ENCODE measurements at regions not wholly inside any gene's neighbourhood (a gene's known extent, or its start where the extent isn't known, plus 50 kb on each side); places are given as distances from the start of the nearest gene placed in this dataset.

DNA sequence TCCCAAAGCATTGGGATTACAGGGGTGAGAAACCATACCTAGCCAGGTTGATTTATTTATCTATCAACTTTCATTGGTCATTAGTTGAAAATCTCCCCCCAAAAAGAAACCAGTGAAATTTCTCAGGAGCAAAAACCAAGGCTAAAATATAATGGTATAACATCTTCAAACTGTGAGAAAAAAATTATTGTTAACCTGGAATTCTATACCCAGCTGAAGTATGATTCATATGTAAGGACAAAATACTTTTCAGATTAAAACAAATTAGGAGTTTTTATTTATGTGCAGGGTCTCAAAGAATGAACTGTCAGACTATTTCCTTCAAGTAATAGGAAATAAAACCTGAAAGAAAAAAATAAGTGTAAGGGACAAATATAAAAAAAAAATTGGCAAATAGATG, 1053.9 kb downstream of the UQCRFS1 start:
- ChIA-PET POLR2A (no interaction called here), CTCF (no interaction called here)
- no peak for DNase-seq (ENCODE audit: extremely low spot score)
- TF ChIP-seq FOXK2 (IDR thresholded peaks at IDR 0.05): no peak
- no peak for TF ChIP-seq FOXM1 (IDR thresholded peaks at IDR 0.05; ENCODE audit: borderline replicate concordance)
- TF ChIP-seq, protein P1, sequence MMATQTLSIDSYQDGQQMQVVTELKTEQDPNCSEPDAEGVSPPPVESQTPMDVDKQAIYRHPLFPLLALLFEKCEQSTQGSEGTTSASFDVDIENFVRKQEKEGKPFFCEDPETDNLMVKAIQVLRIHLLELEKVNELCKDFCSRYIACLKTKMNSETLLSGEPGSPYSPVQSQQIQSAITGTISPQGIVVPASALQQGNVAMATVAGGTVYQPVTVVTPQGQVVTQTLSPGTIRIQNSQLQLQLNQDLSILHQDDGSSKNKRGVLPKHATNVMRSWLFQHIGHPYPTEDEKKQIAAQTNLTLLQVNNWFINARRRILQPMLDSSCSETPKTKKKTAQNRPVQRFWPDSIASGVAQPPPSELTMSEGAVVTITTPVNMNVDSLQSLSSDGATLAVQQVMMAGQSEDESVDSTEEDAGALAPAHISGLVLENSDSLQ (IDR thresholded peaks at IDR 0.05): no peak
- no peak for TF ChIP-seq BHLHE40 (IDR thresholded peaks at IDR 0.05; ENCODE audit: borderline replicate concordance)
- no peak for TF ChIP-seq FOXA1 (IDR thresholded peaks at IDR 0.05)
- no peak for TF ChIP-seq ELF4 (IDR thresholded peaks at IDR 0.05)

DNA sequence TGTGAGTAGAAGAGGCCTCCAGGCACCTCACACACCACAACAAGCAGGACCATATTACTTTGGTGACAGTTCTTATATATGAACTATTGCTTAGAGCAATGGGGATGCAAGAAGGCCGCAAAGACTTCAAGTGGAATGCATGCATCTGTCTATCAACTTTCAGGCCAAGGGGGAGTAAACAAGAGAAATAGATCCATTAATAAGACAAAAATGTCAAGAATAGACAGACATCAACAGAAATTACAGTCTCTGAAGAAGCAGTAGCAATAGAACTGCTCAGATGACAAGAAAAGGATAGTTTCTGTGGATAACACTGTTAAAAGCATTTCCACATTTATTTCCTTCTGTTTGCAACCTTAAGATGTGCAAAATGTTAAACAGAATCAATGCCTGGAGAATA, 1057.7 kb downstream of the UQCRFS1 start:
- TF ChIP-seq LEF1 (IDR thresholded peaks at IDR 0.05; ENCODE audit: borderline replicate concordance) (no peak), SP1 (IDR thresholded peaks at IDR 0.05) (no peak), BHLHE40 (IDR thresholded peaks at IDR 0.05; ENCODE audit: borderline replicate concordance) (no peak), FOXM1 (IDR thresholded peaks at IDR 0.05; ENCODE audit: borderline replicate concordance) (no peak), HDGF (IDR thresholded peaks at IDR 0.05; ENCODE audit: borderline replicate concordance) (no peak), FOXA1 (IDR thresholded peaks at IDR 0.05) (no peak), FOXK2 (IDR thresholded peaks at IDR 0.05) (no peak), ZNF384 (IDR thresholded peaks at IDR 0.05) (no peak), ELF4 (IDR thresholded peaks at IDR 0.05) (no peak), NFRKB (IDR thresholded peaks at IDR 0.05) (no peak), TARDBP (IDR thresholded peaks at IDR 0.05) (no peak), ARNT (IDR thresholded peaks at IDR 0.05) (no peak), L3MBTL2 (conservative IDR thresholded peaks at IDR 0.05) (no peak), CTBP1 (IDR thresholded peaks at IDR 0.05; ENCODE audit: borderline replicate concordance) (no peak), SUZ12 (IDR thresholded peaks at IDR 0.05) (no peak)
- TF ChIP-seq, protein P1 (IDR thresholded peaks at IDR 0.05): no peak
- DNase-seq (ENCODE audit: extremely low spot score): no peak
- POLR2A ChIA-PET: no interaction called here
- CTCF ChIA-PET: no interaction called here

DNA sequence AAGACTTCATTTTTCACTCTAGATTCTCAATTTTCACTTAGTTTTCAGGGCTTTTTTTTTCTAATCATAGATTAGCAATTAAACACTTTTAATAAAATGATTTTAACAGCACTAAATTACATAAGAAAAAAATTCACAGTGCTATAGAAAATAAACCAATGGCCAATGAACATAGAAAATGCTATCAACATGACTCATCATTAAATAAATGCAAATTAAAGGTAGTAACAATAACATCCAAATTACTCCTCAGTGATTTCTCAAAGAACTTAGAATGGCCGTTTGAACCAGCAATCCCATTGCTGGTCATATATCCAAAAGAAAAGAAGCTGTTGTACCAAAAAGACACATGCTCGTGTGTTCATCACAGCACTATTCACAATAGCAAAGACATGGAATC, 1058.9 kb downstream of the UQCRFS1 start:
- no peak for DNase-seq (ENCODE audit: extremely low spot score)

DNA sequence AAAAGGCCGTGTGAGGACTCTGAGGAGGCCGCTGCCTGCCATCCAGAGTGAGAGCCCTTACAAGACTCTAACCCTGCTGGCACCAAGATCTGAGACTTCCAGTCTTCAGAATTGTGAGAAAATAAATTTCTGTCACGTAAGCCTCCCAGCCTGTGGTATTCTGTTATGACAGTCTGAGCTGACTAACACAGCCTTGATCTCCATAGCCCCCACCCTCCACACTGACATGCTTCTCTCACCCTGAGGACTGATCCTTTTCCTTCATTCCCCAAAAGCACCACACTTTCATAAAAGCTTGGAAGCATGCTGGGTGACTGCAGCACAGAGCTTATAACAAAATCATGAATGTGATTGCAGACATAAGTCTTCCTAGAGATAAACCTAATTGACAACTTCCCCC, 1059.8 kb downstream of the UQCRFS1 start:
- DNase-seq (ENCODE audit: extremely low spot score): no peak
- TF ChIP-seq TARDBP (IDR thresholded peaks at IDR 0.05): no peak
- CTCF ChIA-PET: no interaction called here
- POLR2A ChIA-PET: no interaction called here

More for the DNA sequence above, 1058.9 kb downstream of the UQCRFS1 start:
- ChIA-PET CTCF (no interaction called here), POLR2A (no interaction called here)
- TF ChIP-seq L3MBTL2 (conservative IDR thresholded peaks at IDR 0.05) (no peak), NFRKB (IDR thresholded peaks at IDR 0.05) (no peak), SP1 (IDR thresholded peaks at IDR 0.05) (no peak)

DNA sequence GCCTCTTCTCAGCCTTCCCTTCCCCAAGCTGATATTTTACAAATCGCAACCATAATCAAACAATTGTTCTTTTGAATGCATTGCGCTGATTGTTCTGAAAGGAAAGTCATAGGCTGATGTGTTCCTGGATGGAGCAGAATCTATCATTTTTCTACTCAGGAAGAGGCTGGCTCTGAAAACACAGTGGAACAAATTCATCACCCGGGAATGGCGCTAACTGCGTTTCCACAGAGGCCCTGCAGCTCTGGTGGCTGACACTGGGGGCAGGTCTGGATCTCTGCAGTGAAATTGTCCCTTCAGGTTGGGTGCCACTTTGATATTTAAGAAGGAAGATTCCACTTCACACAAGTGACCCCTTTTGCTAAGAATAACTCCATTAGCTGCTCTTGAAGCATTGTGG, 1060.8 kb downstream of the UQCRFS1 start:
- no peak for TF ChIP-seq NFRKB (IDR thresholded peaks at IDR 0.05)
- no peak for TF ChIP-seq ARNT (IDR thresholded peaks at IDR 0.05)
- TF ChIP-seq SUZ12 (IDR thresholded peaks at IDR 0.05): no peak
- TF ChIP-seq BHLHE40 (IDR thresholded peaks at IDR 0.05; ENCODE audit: borderline replicate concordance): no peak
- TF ChIP-seq ELF4 (IDR thresholded peaks at IDR 0.05): no peak
- no peak for TF ChIP-seq FOXM1 (IDR thresholded peaks at IDR 0.05; ENCODE audit: borderline replicate concordance)
- TF ChIP-seq CTBP1 (IDR thresholded peaks at IDR 0.05; ENCODE audit: borderline replicate concordance): no peak
- no peak for TF ChIP-seq FOXK2 (IDR thresholded peaks at IDR 0.05)
- no peak for TF ChIP-seq TARDBP (IDR thresholded peaks at IDR 0.05)
- no peak for TF ChIP-seq LEF1 (IDR thresholded peaks at IDR 0.05; ENCODE audit: borderline replicate concordance)
- TF ChIP-seq, protein P1 (IDR thresholded peaks at IDR 0.05): no peak
- TF ChIP-seq SP1 (IDR thresholded peaks at IDR 0.05): no peak
- TF ChIP-seq L3MBTL2 (conservative IDR thresholded peaks at IDR 0.05): no peak
- no peak for TF ChIP-seq HDGF (IDR thresholded peaks at IDR 0.05; ENCODE audit: borderline replicate concordance)
- TF ChIP-seq ZNF384 (IDR thresholded peaks at IDR 0.05): no peak
- ChIA-PET POLR2A (no interaction called here), CTCF (no interaction called here)
- no peak for DNase-seq (ENCODE audit: extremely low spot score)

DNA sequence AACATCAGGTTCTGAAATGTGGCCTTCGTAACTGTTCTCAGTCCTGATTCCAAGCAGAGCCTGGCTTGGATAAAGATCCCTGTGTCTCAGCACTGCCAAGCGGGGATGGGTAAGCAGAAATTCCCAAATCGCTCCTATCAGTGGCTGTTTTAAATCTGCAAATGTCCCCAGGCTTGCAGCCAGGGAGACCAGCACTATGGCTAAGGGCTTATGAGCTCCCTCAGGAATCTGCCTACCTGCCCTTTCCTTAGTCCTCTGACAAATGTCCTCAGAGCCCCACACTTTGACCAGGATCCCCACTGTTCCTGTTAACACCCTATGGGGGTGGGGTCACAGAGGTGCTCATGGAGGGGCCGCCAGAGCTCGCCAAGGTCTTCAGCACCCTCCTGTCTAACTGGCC, 1062.8 kb downstream of the UQCRFS1 start:
- CTCF ChIA-PET: no interaction called here
- DNase-seq (ENCODE audit: extremely low spot score): no peak
- POLR2A ChIA-PET: no interaction called here
- TF ChIP-seq SUZ12 (IDR thresholded peaks at IDR 0.05) (no peak), NFRKB (IDR thresholded peaks at IDR 0.05) (no peak), LEF1 (IDR thresholded peaks at IDR 0.05; ENCODE audit: borderline replicate concordance) (no peak), L3MBTL2 (conservative IDR thresholded peaks at IDR 0.05) (no peak), FOXK2 (IDR thresholded peaks at IDR 0.05) (no peak), BHLHE40 (IDR thresholded peaks at IDR 0.05; ENCODE audit: borderline replicate concordance) (no peak), TARDBP (IDR thresholded peaks at IDR 0.05) (no peak), ZNF384 (IDR thresholded peaks at IDR 0.05) (no peak), SP1 (IDR thresholded peaks at IDR 0.05) (no peak), CTBP1 (IDR thresholded peaks at IDR 0.05; ENCODE audit: borderline replicate concordance) (no peak), HDGF (IDR thresholded peaks at IDR 0.05; ENCODE audit: borderline replicate concordance) (no peak), ELF4 (IDR thresholded peaks at IDR 0.05) (no peak)
- TF ChIP-seq, protein P1 (IDR thresholded peaks at IDR 0.05): no peak
